Ovary (tissue), 3 donors: ENCODE measurements at regions not wholly inside any gene's neighbourhood (a gene's known extent, or its start where the extent isn't known, plus 50 kb on each side); places are given as distances from the start of the nearest gene placed in this dataset.

Source experiments
- POLR2A ChIP-seq: fragments of 450-650 bp; IDR thresholded peaks from one replicate; pipeline ENCODE4 v1.6.1; 2017; ENCODE audit warnings: antibody characterized with exemption, mild to moderate bottlenecking, moderate library complexity
- TF ChIP-seq, protein P1 (sequence below), 3 donors: fragments of 450-650 bp in 2 of 3; fragments of 200-600 bp in 1 of 3; IDR thresholded peaks; one replicate each; pipeline versions ENCODE4 v1.5.1 to v1.8.0; 2016 to 2022; ENCODE audit warnings: antibody characterized with exemption in 3 of 3, mild to moderate bottlenecking in 1 of 3
- donor health status: DM: no; HTN: no; CAD: no.

DNA sequence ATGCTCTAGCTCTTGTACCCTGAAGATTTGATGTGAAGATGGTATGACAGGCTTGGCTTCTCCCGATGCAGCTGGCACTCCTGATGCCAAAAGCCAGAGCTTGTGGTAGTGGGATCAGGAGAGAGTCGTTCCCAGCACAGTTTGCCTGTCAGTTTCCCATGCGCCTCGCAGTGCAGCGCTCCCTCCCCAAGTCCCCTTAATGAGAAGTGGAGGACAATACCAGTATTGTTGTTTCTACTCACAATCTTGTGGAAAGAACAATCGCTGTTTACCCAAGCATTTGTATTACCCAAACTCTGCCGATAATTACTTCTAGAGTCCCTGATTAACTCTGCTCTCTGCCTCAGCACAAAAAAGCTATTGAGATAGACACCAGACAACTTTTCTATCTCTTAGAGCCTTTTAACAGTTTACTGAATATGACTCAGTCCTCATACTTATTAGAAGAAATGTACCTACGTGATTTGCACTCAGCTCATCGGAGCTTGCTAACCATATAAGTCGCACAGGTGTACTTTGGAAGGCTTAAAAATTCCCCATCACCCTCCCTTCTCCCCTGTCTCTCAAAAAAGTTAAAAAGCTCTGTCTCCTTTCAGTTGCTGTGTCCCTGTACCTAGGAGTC lies 283.2 kb upstream of the TMEM161B start:
- TF ChIP-seq, protein P1, sequence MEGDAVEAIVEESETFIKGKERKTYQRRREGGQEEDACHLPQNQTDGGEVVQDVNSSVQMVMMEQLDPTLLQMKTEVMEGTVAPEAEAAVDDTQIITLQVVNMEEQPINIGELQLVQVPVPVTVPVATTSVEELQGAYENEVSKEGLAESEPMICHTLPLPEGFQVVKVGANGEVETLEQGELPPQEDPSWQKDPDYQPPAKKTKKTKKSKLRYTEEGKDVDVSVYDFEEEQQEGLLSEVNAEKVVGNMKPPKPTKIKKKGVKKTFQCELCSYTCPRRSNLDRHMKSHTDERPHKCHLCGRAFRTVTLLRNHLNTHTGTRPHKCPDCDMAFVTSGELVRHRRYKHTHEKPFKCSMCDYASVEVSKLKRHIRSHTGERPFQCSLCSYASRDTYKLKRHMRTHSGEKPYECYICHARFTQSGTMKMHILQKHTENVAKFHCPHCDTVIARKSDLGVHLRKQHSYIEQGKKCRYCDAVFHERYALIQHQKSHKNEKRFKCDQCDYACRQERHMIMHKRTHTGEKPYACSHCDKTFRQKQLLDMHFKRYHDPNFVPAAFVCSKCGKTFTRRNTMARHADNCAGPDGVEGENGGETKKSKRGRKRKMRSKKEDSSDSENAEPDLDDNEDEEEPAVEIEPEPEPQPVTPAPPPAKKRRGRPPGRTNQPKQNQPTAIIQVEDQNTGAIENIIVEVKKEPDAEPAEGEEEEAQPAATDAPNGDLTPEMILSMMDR (IDR thresholded peaks at IDR 0.05): no peak
- no peak for TF ChIP-seq POLR2A
